NCI-H1417 treated with DMSO at 0.1 percent for 48 hours (cell line): ENCODE measurements at regions not wholly inside any gene's neighbourhood (a gene's known extent, or its start where the extent isn't known, plus 50 kb on each side); places are given as distances from the start of the nearest gene placed in this dataset.
A peak's percentile ranks its signal among the peaks of the same experiment; 100 is the strongest.

Source experiments
- DNase-seq: peaks from one replicate; lab custom pipeline; 2025; lab: John Stamatoyannopoulos, UW

DNA sequence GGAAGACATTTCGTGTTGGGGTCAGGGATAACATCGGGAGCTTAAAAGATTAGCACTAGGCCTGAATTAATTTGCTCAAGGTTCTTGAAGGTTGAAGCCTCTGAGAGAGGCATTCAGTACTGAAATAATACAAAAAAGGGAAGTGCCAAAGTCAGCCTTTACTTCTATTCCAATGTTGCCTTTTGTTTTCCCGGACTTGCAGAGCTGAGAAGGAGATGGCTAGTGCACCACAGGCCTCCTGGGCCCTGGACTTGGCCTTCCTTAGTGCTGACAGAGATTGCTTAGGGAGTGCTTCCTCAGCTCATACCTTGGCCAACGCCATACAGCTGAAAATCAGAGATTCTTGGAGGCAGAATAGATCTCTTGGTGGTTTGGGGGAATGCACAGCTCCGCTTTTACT is 333.6 kb upstream of the TBL1XR1 start:
- no peak for DNase-seq

DNA sequence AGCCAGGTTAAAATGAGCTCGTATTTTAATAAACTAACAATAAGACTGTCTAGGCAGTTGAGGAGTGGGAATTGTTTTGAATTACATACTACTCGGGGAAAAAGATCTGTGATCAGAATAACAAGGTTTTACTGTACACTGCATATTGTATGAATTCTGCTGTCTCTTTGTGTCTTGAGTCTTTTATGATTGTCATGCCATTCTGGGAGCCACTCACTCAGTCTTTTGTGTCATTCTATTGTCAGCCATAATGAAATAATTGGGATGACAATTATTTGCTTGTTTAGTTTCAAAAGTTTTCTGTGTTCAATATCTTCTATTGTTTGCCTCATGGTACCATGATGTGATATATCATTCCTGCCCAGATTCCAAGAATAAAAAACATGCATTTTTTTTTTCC is 339.6 kb upstream of the TBL1XR1 start:
- no peak for DNase-seq

DNA sequence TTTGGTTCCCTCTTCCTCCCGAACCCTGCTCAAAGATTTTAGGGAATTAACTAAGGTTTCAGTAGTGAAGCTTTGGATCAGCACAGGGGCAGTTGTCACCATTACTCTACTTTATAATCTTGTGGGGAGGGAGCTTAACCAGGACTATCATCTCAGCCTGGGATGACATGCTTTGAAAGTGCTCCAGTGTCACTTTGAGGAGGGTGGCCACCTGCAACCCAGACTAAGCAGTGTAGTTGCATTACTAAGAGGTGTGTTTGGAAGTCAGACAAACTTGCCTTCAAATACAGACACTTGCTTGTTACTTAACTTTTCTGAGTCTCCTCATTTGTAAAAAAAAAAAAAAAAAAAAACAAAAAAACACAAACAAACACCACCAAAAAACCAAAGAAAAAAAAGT is 340.3 kb upstream of the TBL1XR1 start:
- no peak for DNase-seq

DNA sequence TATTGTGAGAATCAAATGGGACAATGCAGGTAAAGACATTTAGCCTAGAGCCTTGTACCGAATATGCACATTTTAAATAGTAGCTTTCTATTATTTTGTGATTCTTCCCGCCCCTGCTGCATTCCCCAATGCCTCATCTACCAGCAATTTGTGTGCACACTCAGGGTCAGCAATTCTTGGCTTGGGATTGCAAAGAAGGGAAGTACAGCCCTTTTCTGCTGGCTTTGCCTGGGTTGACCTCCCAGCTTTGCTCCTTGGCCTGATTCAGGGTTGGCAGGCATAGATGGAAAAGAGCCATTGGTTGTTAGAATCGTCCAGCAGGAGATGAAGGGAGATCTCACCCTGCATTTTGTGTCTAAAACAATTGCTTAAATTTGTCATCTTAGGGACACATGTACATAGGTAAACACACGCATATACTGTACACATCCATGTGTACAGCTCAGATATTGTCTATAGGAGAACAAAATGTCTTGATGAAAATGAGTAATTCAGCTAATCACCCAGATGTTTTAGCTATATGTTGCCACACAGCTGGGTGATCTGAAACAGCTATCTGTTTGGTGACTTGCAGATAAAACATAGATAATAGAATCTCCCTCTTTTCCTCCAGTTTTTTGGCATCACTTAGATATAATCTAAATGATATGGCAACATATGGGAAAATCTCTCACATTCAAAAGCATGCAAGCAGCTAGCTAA is 340.9 kb upstream of the TBL1XR1 start:
- DNase-seq = no peak

DNA sequence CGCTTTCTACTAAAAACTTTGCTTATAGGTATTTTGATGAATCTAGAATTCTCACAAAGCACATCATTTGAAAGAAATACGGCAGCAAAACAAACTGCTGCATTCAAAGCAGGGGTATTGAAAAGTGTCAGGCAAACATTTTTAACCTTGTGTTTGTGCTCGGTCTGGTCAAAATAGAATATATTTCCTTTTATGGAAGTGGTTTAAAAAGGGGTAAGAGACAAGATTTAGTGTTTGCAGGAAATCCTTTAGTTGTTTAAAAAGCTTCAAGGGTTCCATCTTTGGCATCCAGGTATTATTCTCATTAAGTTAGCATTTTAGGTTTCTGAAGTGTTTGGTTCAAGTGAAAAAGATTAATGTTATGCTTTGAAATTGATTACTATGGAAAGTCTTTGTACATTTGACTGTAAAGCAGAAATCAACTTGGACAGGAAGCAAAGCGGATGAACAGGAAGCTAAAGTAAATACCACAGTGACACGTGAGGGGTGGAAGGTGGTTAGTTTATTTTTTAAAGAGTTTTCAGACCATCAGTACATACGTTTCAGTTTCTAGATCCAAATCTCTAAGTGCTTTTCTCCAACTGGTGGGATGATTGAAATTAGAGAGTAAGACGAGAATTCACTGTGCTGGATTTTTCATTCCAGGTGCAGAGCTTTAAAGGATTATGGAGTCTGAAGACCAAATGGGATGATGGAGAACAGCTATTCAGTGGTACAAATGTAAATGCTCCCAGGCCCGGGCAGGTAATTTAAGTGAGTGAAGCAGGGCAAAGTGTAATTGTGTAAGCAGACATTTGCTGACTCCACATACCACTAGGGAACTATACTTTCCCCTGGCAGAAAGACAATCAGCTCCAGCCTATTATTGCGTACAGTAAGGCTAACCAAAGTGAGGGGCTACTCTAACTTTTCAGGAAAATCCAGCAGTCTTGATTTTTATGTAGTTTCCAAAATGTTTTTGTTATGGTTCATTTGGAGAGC is 341.8 kb upstream of the TBL1XR1 start:
- no peak for DNase-seq

DNA sequence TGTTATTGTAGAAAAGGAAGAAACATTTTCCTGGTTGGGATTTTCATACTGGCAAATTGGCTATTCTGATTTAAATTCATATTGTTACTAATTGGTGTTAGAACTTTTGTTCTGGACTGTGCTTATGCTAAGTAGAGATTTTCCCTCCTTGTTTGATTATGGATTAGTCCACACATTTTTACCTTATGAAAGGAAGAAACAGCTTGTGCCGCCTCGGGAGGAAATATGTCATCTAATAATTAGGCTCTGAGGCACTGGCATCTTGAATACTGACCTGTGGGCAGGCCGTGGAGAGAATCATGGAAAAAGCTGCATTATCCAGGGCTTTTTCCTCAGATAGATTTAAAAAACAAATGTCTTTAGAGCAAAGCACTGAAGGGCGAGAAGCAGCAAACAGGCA is 344.3 kb upstream of the TBL1XR1 start:
- no peak for DNase-seq

DNA sequence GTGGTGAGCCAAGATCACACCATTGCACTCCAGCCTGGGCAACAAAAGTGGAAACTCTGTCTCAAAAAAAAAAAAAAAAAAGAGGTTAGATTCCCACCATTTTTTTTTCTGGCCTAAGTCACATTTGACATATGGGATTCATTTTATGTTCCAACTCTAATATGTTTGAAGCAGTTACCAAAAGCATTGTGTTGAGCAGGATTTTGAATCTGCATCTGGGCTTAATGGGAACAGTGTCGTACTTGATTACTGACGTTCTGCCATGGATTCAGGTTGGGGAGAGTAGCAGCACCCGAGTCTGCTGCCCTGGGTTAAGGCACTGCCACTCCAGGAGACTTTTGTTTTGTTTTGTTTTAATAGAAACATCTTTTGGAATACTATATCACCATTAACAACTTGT is 348.7 kb upstream of the TBL1XR1 start:
- DNase-seq = no peak

DNA sequence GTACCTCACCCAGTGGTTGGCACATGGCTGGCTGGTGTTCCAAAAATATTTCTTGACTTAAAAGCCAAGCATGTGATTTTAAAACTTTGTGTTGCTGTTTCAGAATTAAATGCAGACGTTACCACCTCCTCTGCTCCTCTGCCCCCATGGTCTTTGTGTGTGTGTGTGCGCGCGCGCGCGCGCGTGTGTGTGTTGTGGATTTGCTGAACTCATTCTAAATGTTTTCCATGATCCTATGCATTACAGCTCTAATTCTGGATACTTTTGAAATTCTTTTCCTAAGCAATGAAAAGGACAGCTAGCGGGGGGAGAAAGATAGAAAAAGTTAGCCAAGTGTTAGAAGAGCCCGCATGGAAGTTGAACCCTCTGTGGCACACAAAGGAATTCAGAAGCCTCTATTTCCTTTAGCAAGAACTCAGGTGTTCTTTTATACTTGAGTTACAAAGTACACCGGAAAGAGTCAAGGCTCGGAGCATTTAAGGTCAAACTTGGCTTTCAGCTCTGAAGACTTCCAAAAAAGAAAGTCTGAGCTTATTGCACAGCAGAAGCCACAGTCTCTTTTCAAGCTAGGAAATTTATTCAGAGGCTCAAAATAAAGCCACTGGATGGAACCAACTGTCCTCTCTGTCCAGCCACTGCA is 350.5 kb upstream of the TBL1XR1 start:
- no peak for DNase-seq

DNA sequence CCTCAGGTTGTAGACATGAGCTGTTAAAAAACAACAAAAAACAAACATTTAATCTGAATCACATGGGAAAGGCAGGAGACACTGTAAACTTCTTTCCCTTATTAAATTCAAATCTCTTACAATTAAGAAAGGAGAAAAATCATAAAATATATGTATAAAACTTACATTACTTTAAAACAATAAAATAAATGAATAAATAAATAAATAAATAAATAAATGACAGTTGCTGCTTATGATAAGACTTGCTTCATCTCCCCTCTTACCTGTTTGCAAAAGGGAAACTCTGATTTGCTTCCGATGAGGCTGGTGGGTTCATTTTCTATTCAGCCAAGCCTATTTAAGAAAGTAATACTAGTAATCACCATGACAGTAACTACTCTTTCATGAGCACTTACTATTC is 353.4 kb upstream of the TBL1XR1 start:
- no peak for DNase-seq

DNA sequence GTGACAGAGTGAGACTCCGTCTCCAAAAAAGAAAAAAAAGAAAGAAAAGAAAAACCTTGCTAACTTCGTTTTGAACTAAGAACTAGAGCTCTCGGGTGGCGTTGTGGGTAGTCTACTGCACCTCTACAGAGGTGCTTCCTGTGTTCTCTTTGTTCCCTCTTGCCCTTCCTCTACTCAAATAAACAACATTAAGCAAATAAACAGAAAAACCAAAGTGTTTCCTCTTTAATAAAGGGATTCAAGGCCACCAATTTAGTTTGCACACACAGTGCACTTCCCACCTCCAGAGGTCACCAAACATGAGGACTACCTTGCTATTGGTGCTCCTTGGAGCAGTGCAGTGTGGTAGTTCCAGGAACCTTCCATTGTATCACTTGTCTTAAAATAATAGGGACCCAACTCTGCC is 354.2 kb upstream of the TBL1XR1 start:
- no peak for DNase-seq

DNA sequence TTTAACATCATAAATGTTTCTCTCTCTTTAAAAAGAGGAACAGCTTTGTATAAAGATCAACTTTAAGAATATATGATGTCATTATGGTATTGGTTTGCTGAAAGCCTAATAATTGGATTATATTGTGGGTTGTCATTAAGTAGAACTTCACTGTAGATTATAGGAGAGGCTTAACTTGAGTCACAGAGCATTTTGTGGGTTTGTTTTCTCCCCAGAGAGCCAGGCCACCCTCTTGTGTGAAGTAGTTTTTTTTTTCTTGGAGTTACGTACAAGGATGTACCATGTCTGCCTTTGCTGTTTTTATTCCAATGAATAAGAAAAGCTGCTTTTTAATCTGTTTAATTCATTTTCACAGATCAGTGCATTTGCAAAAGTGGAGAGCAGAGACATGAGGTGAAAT is 354.8 kb upstream of the TBL1XR1 start:
- no peak for DNase-seq

DNA sequence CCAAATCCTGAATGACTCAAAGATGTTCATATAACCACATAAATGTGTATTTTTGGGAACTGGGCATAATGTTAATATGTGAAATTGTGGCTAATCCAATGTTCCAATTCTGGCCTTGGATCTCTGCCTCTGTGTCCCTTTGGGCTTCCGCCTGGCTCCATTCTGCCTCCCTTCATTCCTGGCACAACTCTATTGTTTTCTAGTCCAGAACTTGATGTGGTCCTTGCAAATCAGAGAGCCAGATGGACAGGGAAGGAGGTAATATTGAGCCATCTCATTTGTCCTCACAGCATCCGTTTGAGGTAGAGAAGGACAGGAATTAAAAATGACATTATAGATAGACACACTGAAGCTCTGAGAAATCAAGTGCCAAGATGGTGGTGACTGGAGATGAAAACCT is 355.7 kb upstream of the TBL1XR1 start:
- no peak for DNase-seq

DNA sequence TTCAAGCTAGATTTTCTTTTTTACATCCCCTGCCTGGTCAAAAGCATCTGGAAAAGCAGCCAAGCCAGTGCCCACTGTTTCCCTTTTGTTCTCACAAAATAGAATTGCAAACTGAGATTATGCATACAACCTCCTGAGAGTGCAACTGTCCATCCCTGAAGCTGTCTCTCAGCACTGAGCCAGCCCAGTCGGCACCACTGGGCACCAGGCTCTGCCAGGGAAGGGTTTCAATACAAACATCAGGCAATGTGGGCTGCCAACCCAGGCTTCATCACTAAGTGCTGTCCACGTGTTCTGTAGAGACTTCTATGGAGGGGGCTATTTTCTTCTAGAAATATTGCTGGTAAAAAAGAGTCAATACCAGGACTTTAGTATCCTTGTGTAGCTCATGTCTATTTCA is 356.3 kb upstream of the TBL1XR1 start:
- DNase-seq = no peak

DNA sequence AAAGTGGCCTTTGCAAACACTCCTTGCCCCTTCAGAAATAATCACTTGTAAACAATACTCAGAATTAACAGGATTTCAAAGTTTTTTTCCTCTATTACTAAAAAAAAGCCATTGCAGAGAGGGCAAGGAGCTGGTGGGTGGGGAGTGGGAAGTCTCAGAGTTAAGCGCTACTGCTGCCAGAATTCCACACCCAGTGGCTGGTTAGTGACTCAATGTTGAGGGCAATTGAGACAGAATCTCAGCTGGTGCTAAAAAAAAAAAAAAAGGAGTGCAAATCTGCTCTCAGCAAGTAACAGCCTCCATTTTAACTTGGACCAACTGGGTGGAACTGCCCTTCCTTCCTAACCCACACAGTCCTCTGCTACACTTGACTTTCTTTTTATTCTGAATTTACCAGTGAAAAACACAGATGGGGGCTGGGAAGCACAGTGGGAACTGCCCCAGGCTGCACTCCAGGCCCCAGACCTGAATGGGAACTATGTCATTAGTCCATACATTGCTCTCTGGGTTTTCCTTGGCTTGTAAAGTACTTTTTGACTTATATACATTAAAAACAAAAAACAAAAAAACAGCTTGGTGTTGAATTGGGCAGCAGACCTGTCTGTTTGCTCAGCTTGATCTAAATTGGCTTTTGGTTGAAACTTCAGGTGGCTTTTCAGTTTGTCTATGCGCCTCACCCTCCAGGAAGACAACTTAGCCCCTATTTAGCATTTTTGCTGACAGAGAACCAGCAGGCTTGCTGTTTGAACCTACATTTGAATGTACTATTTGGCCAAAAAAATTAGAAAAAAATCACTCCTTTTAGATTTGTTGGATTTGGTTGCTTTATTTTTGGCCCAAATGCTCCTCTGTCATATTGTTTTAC is 357.8 kb upstream of the TBL1XR1 start:
- DNase-seq = peak; percentile 83

DNA sequence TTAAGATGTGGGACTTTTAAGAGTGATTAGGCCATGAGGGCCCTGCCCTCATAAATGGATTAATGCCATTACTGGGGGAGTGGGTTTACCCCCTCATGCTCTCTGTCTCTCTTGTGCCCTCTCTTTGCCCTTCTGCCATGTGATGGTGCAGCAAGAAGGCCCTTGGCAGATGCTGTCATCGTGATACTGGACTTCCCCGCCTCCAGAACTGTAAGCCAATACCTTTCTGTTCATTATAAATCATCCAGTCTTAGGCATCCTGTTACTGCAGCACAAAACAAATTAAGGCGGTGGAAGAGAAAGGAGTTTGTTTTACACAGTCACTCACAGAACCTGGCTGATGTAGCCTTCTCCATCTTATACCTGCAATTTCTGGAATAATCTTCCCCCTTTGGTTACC is 360.3 kb upstream of the TBL1XR1 start:
- no peak for DNase-seq

DNA sequence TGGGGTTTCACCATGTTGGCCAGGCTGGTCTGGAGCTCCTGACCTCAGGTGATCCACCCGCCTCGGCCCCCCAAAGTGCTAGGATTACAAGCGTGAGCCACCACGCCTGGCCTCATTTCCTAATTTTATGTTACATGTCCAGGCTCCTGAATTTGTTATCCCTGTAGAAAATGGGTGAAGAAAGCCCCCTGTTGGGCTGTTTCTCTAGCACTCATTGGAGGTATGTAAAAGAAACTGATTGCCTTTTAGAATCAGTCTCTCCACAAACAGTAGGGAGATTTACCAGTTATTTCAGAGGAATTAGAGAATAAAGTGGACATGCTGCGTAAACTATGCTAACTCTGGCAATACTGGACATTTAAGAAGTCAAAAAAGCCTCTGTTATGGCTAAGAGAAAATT is 364.1 kb upstream of the TBL1XR1 start:
- DNase-seq = no peak

DNA sequence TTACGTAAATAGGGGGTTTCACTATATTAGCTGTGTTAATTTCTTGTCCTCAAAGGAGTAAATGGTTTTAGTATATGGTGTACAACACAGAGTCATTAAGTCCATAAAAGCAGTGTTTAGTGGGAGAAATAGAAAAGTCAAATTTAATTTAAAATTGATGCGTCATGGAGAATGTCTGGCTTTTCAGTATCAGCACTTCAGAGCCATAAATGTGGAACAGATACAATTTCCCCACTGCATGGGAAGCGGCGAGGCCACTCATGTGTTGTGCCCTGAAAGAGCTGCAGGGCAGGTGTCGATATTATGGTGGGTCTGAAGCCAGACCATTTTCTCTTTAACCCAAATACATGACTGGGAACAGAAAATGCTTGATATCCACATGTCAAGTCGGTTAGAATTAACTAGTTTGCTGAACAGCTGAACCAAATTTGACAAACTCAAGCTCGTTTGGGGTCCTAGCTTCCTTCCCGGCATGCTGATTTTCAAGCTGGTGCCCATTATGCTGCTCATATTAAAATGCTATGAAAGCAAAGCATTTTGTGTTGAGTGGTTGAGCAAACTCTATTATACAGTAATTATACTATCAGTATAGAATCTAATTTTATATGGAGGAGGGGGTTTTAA is 364.6 kb upstream of the TBL1XR1 start:
- DNase-seq = no peak

DNA sequence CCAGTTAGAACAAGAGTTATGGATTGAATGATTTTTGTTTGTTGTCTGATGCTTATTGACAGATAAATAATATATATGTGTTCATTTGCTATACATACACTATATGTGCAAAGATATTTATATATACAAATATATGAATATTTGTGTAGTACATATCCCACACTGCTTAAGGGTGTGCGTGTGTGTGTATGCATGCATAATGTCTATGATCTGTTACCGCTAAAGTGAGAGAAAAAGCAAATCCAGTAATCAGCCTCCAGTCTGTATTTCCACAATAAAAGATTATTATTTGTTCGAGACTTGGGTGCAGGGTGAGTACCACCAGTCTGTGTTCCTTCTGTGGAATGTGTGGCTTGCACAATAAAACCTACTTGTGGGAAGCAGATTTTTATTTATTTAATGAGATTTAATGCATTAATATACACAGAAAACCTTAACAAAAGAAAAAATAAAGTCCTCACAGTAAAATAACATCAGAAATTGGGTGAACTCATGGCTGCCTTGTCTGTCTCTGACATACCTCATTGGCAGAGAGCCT is 366.0 kb upstream of the TBL1XR1 start:
- no peak for DNase-seq

DNA sequence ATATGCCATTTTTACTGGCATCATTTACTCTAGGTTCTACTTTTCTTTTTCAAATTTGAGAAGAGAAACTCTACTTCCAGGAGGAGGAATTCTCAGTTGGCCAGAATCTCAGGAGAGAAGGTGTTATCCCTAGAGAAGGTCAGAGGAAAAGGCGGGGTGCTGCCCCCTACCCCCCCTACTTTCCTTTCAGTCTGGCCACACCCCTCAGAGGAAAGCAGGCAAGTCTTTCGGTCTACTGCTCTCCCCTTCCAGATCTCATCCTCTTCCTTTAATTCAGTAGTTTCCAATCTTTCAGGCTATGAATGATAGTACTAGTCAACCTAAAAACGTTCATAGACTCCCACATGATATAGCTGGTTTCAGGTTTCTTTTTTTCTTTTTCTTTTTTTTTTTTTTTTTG is 366.5 kb upstream of the TBL1XR1 start:
- no peak for DNase-seq

DNA sequence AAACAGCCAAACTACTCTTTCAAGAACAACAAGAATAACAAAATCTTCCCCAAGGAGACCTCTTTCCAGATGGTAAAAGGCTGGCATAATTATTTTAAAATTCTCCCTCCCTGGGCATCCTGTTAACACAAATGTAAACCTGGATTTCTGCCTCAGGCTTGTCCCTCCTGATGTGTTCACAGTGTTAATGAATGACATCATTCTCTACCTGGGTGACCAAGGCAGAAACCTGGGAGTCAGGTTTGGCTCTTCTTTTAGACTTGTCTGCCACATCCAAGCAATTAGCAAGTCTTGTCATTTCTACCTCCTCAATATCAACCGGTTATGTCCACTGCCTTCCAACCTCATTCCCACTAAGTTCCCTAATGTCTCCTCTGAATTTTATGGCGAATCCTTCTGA is 368.7 kb upstream of the TBL1XR1 start:
- no peak for DNase-seq

DNA sequence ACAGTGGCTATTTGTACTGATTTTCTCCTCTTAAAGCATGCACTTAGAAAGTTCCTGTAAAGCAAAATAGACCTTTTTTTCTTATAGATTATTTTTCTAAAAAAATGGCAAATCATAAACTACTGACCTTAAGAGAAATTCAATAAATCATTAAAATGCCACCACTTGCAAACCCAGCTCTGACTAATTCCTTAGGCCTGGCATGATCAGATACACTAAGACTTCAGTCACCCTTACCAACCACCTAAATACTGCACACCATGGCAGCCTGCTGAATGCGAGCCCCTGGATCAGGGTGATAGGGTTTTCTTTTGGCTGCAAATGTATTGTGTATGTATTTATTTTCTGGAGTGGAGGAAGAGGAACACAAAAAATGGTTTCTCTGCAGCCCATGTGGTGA is 370.6 kb upstream of the TBL1XR1 start:
- DNase-seq = no peak
